Spleen (tissue), 7 donors: ENCODE measurements at regions not wholly inside any gene's neighbourhood (a gene's known extent, or its start where the extent isn't known, plus 50 kb on each side); places are given as distances from the start of the nearest gene placed in this dataset.

Experiments used
- CTCF ChIP-seq, 11 experiments: fragments of 200-600 bp in 7 of 11; fragments of 450-650 bp in 4 of 11; sonication (generic) in 4 of 11; IDR thresholded peaks in 8 of 11; conservative IDR thresholded peaks in 3 of 11; 1 replicate in 7 of 11; 2 replicates in 4 of 11; pipeline versions ENCODE4 v1.4.0 to v1.8.0; 2016 to 2021; ENCODE audit warnings: antibody characterized with exemption in 11 of 11, inconsistent platforms in 4 of 11, mild to moderate bottlenecking in 1 of 11
- POLR2A ChIP-seq, 3 donors: fragments of 450-650 bp; IDR thresholded peaks; one replicate each; pipeline ENCODE4 v1.5.1; 2017; ENCODE audit warnings: antibody characterized with exemption in 3 of 3, mild to moderate bottlenecking in 1 of 3
- POLR2AphosphoS5 ChIP-seq, 3 donors: sonication (generic); formaldehyde crosslinking; IDR thresholded peaks; one replicate each; pipeline ENCODE4 v1.5.1; 2017; ENCODE audit warnings: antibody characterized with exemption in 3 of 3
- donor health status: DM: no; HTN: no; CAD: no; lungs with moderate emphysema.
- donor health status: DM: no; HTN: no; CAD: no.
- donor health status: DM: no; HTN: no; CAD: no.

- TF ChIP-seq CTCF (IDR thresholded peaks at IDR 0.05 in 8 of 11, conservative IDR thresholded peaks at IDR 0.05 in 3 of 11) (no peak), POLR2AphosphoS5 (IDR thresholded peaks at IDR 0.05) (no peak), POLR2A (IDR thresholded peaks at IDR 0.05) (no peak)
Observed at GRCh38 chr11:123253911-123254310, 58.9 kb upstream of the CLMP start.
